ENCODE measurements at regions not wholly inside any gene's neighbourhood (a gene's known extent, or its start where the extent isn't known, plus 50 kb on each side); places are given as distances from the start of the nearest gene placed in this dataset.

DNA sequence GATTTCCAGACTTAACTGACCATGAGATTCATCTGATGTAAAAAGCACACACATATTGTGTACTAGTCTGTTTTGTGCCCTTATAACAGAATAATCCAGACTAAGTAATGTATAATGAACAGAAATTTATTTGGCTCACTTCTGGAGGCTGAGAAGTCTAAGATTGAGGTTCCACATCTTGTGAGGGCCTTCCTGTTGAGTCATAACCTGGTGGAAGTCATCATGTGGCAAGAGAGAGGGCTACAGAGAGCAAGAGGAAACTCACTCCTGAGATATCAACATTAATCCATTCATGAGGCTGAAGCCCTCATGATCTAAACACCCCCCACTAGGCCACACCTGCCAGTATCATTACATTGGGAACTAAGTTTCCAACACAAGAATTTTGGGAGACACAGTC, 977.6 kb downstream of the MCTP2 start (continued):
- TF ChIP-seq, protein P1, sequence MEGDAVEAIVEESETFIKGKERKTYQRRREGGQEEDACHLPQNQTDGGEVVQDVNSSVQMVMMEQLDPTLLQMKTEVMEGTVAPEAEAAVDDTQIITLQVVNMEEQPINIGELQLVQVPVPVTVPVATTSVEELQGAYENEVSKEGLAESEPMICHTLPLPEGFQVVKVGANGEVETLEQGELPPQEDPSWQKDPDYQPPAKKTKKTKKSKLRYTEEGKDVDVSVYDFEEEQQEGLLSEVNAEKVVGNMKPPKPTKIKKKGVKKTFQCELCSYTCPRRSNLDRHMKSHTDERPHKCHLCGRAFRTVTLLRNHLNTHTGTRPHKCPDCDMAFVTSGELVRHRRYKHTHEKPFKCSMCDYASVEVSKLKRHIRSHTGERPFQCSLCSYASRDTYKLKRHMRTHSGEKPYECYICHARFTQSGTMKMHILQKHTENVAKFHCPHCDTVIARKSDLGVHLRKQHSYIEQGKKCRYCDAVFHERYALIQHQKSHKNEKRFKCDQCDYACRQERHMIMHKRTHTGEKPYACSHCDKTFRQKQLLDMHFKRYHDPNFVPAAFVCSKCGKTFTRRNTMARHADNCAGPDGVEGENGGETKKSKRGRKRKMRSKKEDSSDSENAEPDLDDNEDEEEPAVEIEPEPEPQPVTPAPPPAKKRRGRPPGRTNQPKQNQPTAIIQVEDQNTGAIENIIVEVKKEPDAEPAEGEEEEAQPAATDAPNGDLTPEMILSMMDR (IDR thresholded peaks at IDR 0.05; ENCODE audit: control extremely low read depth in 1 of 3, insufficient read depth in 1 of 3, low read depth in 1 of 3, low read length in 3 of 3) = no peak
- TF ChIP-seq CBX8 (IDR thresholded peaks at IDR 0.05; ENCODE audit: borderline replicate concordance, low read depth, low read length) = no peak
- TF ChIP-seq, protein P2, sequence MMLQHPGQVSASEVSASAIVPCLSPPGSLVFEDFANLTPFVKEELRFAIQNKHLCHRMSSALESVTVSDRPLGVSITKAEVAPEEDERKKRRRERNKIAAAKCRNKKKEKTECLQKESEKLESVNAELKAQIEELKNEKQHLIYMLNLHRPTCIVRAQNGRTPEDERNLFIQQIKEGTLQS (IDR thresholded peaks at IDR 0.05; ENCODE audit: insufficient read depth, low read depth, low read length) = no peak

Measured in H1 (cell line).